HG02642 (cell line): ENCODE measurements at regions not wholly inside any gene's neighbourhood (a gene's known extent, or its start where the extent isn't known, plus 50 kb on each side); places are given as distances from the start of the nearest gene placed in this dataset.
"Not testable (repeated sequence)": the region's sequence is repeated elsewhere in the genome, so short reads cannot be mapped to it uniquely, and the experiment has no call there.

Experiments used
- ATAC-seq: cut with Tn5 transposase; IDR thresholded peaks from one replicate; pipeline ENCODE4 v1.9.1; 2021; ENCODE audit warnings: mild to moderate bottlenecking; ENCODE audit not compliant: unreplicated experiment, poor library complexity

GRCh38 chr15:79601405-79602086, 169.4 kb downstream of the MINAR1 start:
- no peak for ATAC-seq

GRCh38 chr15:79602180-79602579, 170.0 kb downstream of the MINAR1 start:
- ATAC-seq = no peak

GRCh38 chr15:79602731-79603130, 170.6 kb downstream of the MINAR1 start:
- no peak for ATAC-seq

- ATAC-seq = no peak
Observed at GRCh38 chr15:79606831-79607355, 174.8 kb downstream of the MINAR1 start.

- no peak for ATAC-seq
Observed at GRCh38 chr15:79608066-79608864, 176.1 kb downstream of the MINAR1 start.

- no peak for ATAC-seq
Observed at GRCh38 chr15:79609506-79609905, 177.4 kb downstream of the MINAR1 start.

- no peak for ATAC-seq
Observed at GRCh38 chr15:79610021-79610420, 177.9 kb downstream of the MINAR1 start.

GRCh38 chr15:79615754-79616153, 183.6 kb downstream of the MINAR1 start:
- no peak for ATAC-seq

- ATAC-seq = no peak
Observed at GRCh38 chr15:79617071-79617470, 184.9 kb downstream of the MINAR1 start.

- no peak for ATAC-seq
Observed at GRCh38 chr15:79620112-79620857, 188.1 kb downstream of the MINAR1 start.

- ATAC-seq = not testable (repeated sequence)
Observed at GRCh38 chr15:79621805-79622204, 189.7 kb downstream of the MINAR1 start.

- no peak for ATAC-seq
Observed at GRCh38 chr15:79623488-79623887, 191.4 kb downstream of the MINAR1 start.

GRCh38 chr15:79629687-79630086, 197.6 kb downstream of the MINAR1 start:
- ATAC-seq = no peak

GRCh38 chr15:79632457-79632856, 200.3 kb downstream of the MINAR1 start:
- no peak for ATAC-seq

- ATAC-seq = no peak
Observed at GRCh38 chr15:79635149-79635771, 203.1 kb downstream of the MINAR1 start.

GRCh38 chr15:79635897-79636561, 203.9 kb downstream of the MINAR1 start:
- no peak for ATAC-seq

- ATAC-seq = no peak
Observed at GRCh38 chr15:79640206-79640605, 208.1 kb downstream of the MINAR1 start.

- ATAC-seq = no peak
Observed at GRCh38 chr15:79641841-79642240, 209.7 kb downstream of the MINAR1 start.

- ATAC-seq = no peak
Observed at GRCh38 chr15:79643393-79643792, 211.3 kb downstream of the MINAR1 start.

- no peak for ATAC-seq
Observed at GRCh38 chr15:79644091-79644490, 212.0 kb downstream of the MINAR1 start.
